Sigmoid colon (tissue), 4 donors: ENCODE measurements at regions not wholly inside any gene's neighbourhood (a gene's known extent, or its start where the extent isn't known, plus 50 kb on each side); places are given as distances from the start of the nearest gene placed in this dataset.

Experiments
- EP300 ChIP-seq, 4 donors: sonication (generic); formaldehyde crosslinking; IDR thresholded peaks; one replicate each; pipeline ENCODE4 v1.6.1; 2017; ENCODE audit warnings: antibody characterized with exemption in 4 of 4
- POLR2A ChIP-seq, 2 donors: fragments of 450-650 bp; IDR thresholded peaks; one replicate each; pipeline ENCODE4 v1.6.1; 2016; ENCODE audit warnings: antibody characterized with exemption in 2 of 2, mild to moderate bottlenecking in 2 of 2, moderate library complexity in 2 of 2
- TF ChIP-seq, protein P1 (sequence below), 4 experiments: fragments of 450-650 bp in 3 of 4; fragments of 200-600 bp in 1 of 4; IDR thresholded peaks; one replicate each; pipeline ENCODE4 v1.5.1; 2016 to 2019; ENCODE audit warnings: antibody characterized with exemption in 4 of 4, mild to moderate bottlenecking in 3 of 4, moderate library complexity in 2 of 4

DNA sequence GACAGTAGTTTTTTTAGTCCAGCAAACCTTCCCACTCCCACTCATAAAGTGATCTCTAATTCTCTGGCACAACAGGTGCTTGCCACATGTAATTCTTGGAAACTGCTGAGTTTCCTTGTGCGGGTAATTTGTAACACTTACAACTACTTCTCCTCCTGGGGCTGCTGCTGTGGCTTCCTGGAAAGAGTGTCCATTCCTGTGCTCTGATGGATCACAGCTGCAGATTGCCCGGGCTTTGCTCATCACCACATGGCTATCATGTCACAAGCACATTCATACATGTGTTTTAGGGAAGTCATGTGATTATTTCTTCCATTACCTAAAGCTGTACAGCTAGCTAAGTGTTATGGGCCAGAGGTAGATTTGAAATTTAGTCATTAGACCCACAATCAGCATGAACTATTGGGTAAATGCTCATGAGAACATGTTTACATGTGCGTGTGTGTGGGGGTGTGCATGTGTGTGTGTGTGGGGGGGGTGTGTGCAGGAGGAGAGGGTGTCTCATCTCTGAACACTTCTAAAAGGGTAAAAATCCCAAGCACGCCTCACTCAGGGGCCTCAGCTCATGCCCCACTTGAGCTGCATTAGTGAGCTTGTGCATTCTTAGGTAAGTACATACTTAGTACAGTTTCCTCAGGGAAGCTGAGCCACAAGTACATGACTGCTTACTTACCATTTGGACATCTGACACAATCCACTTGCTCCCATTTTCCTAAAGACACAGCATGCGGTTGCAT lies 118.1 kb upstream of the CCDC112 start:
- TF ChIP-seq POLR2A (IDR thresholded peaks at IDR 0.05) (no peak), EP300 (IDR thresholded peaks at IDR 0.05) (peak in 2 of 4 donors; percentile 24 to 53)
- TF ChIP-seq, protein P1, sequence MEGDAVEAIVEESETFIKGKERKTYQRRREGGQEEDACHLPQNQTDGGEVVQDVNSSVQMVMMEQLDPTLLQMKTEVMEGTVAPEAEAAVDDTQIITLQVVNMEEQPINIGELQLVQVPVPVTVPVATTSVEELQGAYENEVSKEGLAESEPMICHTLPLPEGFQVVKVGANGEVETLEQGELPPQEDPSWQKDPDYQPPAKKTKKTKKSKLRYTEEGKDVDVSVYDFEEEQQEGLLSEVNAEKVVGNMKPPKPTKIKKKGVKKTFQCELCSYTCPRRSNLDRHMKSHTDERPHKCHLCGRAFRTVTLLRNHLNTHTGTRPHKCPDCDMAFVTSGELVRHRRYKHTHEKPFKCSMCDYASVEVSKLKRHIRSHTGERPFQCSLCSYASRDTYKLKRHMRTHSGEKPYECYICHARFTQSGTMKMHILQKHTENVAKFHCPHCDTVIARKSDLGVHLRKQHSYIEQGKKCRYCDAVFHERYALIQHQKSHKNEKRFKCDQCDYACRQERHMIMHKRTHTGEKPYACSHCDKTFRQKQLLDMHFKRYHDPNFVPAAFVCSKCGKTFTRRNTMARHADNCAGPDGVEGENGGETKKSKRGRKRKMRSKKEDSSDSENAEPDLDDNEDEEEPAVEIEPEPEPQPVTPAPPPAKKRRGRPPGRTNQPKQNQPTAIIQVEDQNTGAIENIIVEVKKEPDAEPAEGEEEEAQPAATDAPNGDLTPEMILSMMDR (IDR thresholded peaks at IDR 0.05): no peak
